Gastrocnemius medialis (tissue), 4 donors: ENCODE measurements at regions not wholly inside any gene's neighbourhood (a gene's known extent, or its start where the extent isn't known, plus 50 kb on each side); places are given as distances from the start of the nearest gene placed in this dataset.
"Not testable (repeated sequence)": the region's sequence is repeated elsewhere in the genome, so short reads cannot be mapped to it uniquely, and the experiment has no call there.

ENCODE experiments used
- ATAC-seq, 2 donors: fragments of 150-250 bp; one replicate each; pipeline ENCODE4 v1.9.1; 2016
- DNase-seq, 2 donors: peaks; one replicate each; pipeline ENCODE4 v3.0.0-alpha.2; 2019
- H3K27ac ChIP-seq, 4 donors: fragments of 200-600 bp; sonication (generic); 1 replicate in 1 of 4; 2 replicates in 3 of 4; pipeline ENCODE4 v1.5.1; 2016 to 2018; ENCODE audit warnings: mild to moderate bottlenecking in 2 of 4, moderate library complexity in 1 of 4
- H3K27me3 ChIP-seq, 3 donors: fragments of 200-600 bp; sonication (generic) in 2 of 3; 1 replicate in 1 of 3; 2 replicates in 2 of 3; pipeline versions ENCODE4 v1.5.1 to v1.6.0; 2016 to 2019; ENCODE audit warnings: mild to moderate bottlenecking in 1 of 3, moderate library complexity in 1 of 3
- H3K36me3 ChIP-seq, 2 donors: fragments of 200-600 bp; sonication (generic) in 1 of 2; one replicate each; pipeline ENCODE4 v1.5.1; 2017 to 2018
- H3K4me1 ChIP-seq, 2 donors: fragments of 200-600 bp; sonication (generic) in 1 of 2; one replicate each; pipeline ENCODE4 v1.5.1; 2016 to 2017; ENCODE audit warnings: mild to moderate bottlenecking in 2 of 2
- H3K4me3 ChIP-seq, 4 donors: fragments of 200-600 bp; sonication (generic) in 3 of 4; 1 replicate in 1 of 4; 2 replicates in 3 of 4; pipeline ENCODE4 v1.5.1; 2016 to 2019; ENCODE audit warnings: mild to moderate bottlenecking in 2 of 4
- H3K9me3 ChIP-seq, 3 donors: fragments of 200-600 bp; sonication (generic) in 2 of 3; 1 replicate in 1 of 3; 2 replicates in 2 of 3; pipeline ENCODE4 v1.5.1; 2016 to 2019
- CTCF ChIP-seq, 5 experiments: fragments of 450-650 bp in 3 of 5; fragments of 200-600 bp in 2 of 5; sonication (generic) in 2 of 5; IDR thresholded peaks in 4 of 5; conservative IDR thresholded peaks in 1 of 5; 1 replicate in 4 of 5; 2 replicates in 1 of 5; pipeline ENCODE4 v1.5.1; 2016 to 2019; ENCODE audit warnings: antibody characterized with exemption in 5 of 5, mild to moderate bottlenecking in 3 of 5, moderate library complexity in 3 of 5
- POLR2A ChIP-seq, 2 donors: fragments of 450-650 bp; IDR thresholded peaks; one replicate each; pipeline ENCODE4 v1.6.1; 2017; ENCODE audit warnings: antibody characterized with exemption in 2 of 2, mild to moderate bottlenecking in 2 of 2, moderate library complexity in 2 of 2
- in situ Hi-C, 4 donors: fragments of 200-750 bp; cut with MboI; loops; one replicate each; pipeline versions ENCODE4 v1.15.0 to v1.8.0; 2017; ENCODE audit warnings: low sequenced_read_pairs in 4 of 4
- intact Hi-C: fragments of 100-400 bp; cut with DNase I; formaldehyde crosslinking; loops from one replicate; pipeline ENCODE4 v1.15.1; 2023; ENCODE audit warnings: low total_unique reads

DNA sequence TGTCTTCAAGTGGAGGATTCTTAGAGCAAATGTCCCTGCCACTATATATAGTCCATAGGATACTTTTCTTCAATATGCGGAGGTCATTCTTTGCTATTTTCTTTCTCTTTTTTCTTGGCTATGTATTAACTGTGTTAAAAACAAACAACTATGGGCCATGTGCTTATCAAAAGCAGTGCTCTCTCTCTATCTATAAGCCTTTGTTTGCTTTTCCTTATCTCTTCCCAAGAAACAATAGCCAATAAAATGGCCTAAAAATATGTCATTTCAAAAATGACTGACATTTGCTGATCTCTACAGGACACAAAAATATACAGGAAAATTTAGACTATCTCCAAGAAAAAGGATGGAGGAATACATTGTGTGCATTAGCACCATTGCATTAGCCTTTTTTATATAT is 212.1 kb downstream of the MAF start:
- DNase-seq: no peak
- intact Hi-C loops: no loop called here
- Histone ChIP-seq H3K4me3 (no peak overlapping the region), H3K9me3 (no peaks in the 10 kb centered on the region), H3K4me1 (peaks cover 0 to 7% of the 10 kb centered on the region in 2 donors), H3K36me3 (no peaks in the 10 kb centered on the region), H3K27ac (no peak overlapping the region), H3K27me3 (no peaks in the 10 kb centered on the region)
- in situ Hi-C loops: no loop called here
- no peak for ATAC-seq
- TF ChIP-seq POLR2A (IDR thresholded peaks at IDR 0.05) (no peak), CTCF (IDR thresholded peaks at IDR 0.05 in 4 of 5, conservative IDR thresholded peaks at IDR 0.05 in 1 of 5) (no peak)

DNA sequence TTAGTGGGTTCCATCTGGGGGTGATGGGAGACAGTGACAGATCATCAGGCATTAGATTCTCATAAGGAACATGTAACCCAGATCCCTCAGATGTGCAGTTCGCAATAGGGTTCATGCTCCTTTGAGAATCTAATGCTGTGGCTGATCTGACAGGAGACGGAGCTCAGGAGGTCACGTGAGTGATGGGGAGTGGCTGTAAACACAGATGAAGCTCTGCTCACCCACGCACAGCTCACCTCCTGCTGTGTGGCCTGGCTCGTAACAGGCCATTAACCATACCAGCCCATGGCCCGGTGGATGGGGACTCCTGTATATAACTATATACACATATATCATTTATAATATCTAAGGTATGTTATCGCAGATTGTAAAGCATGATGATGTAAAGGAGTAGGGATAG is 214.2 kb downstream of the MAF start:
- no peak for DNase-seq
- no peaks in the 10 kb centered on the region for H3K36me3 ChIP-seq
- no peak overlapping the region for H3K27ac ChIP-seq
- intact Hi-C loops: no loop called here
- ATAC-seq: no peak
- H3K27me3 ChIP-seq: no peaks in the 10 kb centered on the region
- H3K4me1 ChIP-seq: peaks cover 4 to 7% of the 10 kb centered on the region in 2 donors
- H3K9me3 ChIP-seq: no peaks in the 10 kb centered on the region
- in situ Hi-C loops: no loop called here
- TF ChIP-seq CTCF (IDR thresholded peaks at IDR 0.05 in 4 of 5, conservative IDR thresholded peaks at IDR 0.05 in 1 of 5) (no peak), POLR2A (IDR thresholded peaks at IDR 0.05) (no peak)
- H3K4me3 ChIP-seq: no peak overlapping the region

DNA sequence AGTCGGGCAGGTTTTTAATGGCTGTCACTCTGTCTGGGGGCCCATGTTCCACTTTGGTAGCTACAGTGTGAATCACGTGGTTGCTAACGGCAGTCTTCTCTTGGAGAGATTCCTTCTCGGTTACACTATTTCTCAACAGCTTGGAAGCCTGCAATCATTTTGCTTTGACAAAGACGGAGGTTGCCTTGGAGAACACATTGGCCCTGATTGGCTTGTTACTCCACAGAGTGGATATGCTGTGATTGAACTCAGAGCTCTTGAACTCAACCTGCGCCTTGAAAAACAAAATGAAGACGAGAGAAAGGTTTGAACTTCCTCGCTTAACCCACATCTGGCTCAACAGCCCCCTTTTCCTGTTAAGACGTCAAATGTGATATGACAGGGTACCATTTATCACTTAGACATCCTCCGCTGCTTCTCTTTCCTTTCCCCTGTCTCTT is 218.9 kb downstream of the MAF start:
- H3K4me1 ChIP-seq: peaks cover 0 to 8% of the 10 kb centered on the region in 2 donors
- H3K9me3 ChIP-seq: no peaks in the 10 kb centered on the region
- H3K36me3 ChIP-seq: no peaks in the 10 kb centered on the region
- intact Hi-C loops (loop anchor here (5.0 kb wide), 1 partner anchor 56 kb away; no protein-coding TSS in a partner anchor), in situ Hi-C loops (no loop called here)
- ATAC-seq: peak; percentile 95 to 97
- no peak for TF ChIP-seq POLR2A (IDR thresholded peaks at IDR 0.05)
- no peak for TF ChIP-seq CTCF (IDR thresholded peaks at IDR 0.05 in 4 of 5, conservative IDR thresholded peaks at IDR 0.05 in 1 of 5)
- peak; percentile 23 to 36 for DNase-seq
- no peaks in the 10 kb centered on the region for H3K27me3 ChIP-seq
- no peak overlapping the region for H3K4me3 ChIP-seq
- peak overlapping the region in 3 of 4 donors; percentile 19 to 49 (median 33) for H3K27ac ChIP-seq

DNA sequence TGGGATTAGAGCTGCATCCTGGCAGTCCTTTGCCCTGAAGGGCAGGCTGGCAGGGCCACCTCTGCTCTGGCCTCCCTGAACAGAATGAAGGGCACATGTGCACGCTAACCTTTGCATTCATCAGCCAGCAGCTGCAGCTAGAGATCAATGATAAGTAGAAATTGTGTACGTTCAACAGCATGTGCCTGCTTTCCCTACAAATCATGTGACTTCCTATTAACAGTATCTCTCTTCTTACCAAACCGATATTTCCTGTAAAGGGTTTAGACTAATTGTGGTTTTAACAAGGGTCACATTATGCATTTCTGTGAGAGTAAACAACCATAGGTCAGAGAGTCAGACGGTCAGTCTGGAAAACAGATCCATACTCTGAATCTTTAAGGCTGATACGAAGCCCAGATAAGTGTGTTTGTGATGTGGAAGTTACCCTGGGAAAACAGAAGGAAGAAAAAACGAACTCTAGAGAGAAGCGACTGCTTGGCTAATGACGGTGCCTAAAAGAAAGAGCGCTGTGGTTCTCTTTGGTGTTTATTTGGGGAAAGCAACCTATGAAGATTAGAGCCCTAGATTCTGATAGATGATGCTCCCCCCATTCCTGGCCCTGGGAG is 219.4 kb downstream of the MAF start:
- Histone ChIP-seq H3K27ac (peak overlapping the region in 3 of 4 donors; percentile 19 to 49 (median 33)), H3K27me3 (no peaks in the 10 kb centered on the region), H3K4me1 (peaks cover 0 to 8% of the 10 kb centered on the region in 2 donors), H3K4me3 (no peak overlapping the region), H3K9me3 (no peaks in the 10 kb centered on the region), H3K36me3 (no peaks in the 10 kb centered on the region)
- ATAC-seq: no peak
- DNase-seq: no peak
- intact Hi-C loops (loop anchor here (5.0 kb wide), 1 partner anchor 56 kb away; no protein-coding TSS in a partner anchor), in situ Hi-C loops (no loop called here)
- TF ChIP-seq CTCF (IDR thresholded peaks at IDR 0.05 in 4 of 5, conservative IDR thresholded peaks at IDR 0.05 in 1 of 5): no peak
- TF ChIP-seq POLR2A (IDR thresholded peaks at IDR 0.05): no peak

DNA sequence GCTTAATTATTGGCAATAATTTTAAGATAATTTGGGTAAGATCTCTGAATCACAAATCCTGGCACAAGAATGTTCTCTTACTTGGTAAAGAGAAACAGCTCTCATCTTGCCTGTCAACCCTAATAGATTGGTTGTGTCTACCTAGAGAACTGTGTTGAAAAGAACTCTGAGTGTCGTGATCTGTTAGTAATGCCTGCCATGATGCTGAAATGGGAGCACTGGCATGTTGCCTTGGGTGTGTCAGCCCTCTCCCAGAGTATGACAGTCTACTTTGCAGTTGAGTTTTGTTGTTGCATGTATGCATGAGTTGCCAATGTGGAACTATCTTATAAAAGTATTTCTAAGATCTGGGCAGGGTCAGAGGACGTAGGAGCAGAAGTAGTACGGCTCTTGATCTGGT is 221.4 kb downstream of the MAF start:
- DNase-seq: peak in 1 of 2 donors; percentile 30
- TF ChIP-seq CTCF (IDR thresholded peaks at IDR 0.05 in 4 of 5, conservative IDR thresholded peaks at IDR 0.05 in 1 of 5) (no peak), POLR2A (IDR thresholded peaks at IDR 0.05) (no peak)
- no peaks in the 10 kb centered on the region for H3K27me3 ChIP-seq
- H3K4me3 ChIP-seq: no peak overlapping the region
- H3K27ac ChIP-seq: no peak overlapping the region
- no peaks in the 10 kb centered on the region for H3K9me3 ChIP-seq
- peaks cover 0 to 8% of the 10 kb centered on the region in 2 donors for H3K4me1 ChIP-seq
- no peak for ATAC-seq
- in situ Hi-C loops (no loop called here), intact Hi-C loops (no loop called here)
- H3K36me3 ChIP-seq: no peaks in the 10 kb centered on the region

- intact Hi-C loops, H3K27ac ChIP-seq, H3K27me3 ChIP-seq, DNase-seq, H3K4me3 ChIP-seq, H3K9me3 ChIP-seq, ATAC-seq, H3K4me1 ChIP-seq, H3K36me3 ChIP-seq, in situ Hi-C loops: not testable (repeated sequence)
These were observed 223.5 kb downstream of the MAF start for GRCh38 chr16:79377082-79377481.
